Kidney (tissue), 13 donors: ENCODE measurements at regions not wholly inside any gene's neighbourhood (a gene's known extent, or its start where the extent isn't known, plus 50 kb on each side); places are given as distances from the start of the nearest gene placed in this dataset.

Experiments
- DNase-seq, 5 donors: peaks; one replicate each; pipeline ENCODE4 v3.0.0-alpha.2; 2013 to 2020
- FAIRE-seq: peaks from 2 replicates; lab custom pipeline; 2012; peaks lifted over from hg19 to GRCh38; lab: Jason Lieb, UNC
- H3K27ac ChIP-seq, 2 donors: one replicate each; pipeline ENCODE4 v1.7.0; 2013; ENCODE audit warnings: low read depth in 2 of 2, low read length in 2 of 2, inconsistent platforms in 1 of 2
- H3K27me3 ChIP-seq: one replicate; pipeline ENCODE4 v1.7.1; 2013; ENCODE audit warnings: low read length, inconsistent platforms; ENCODE audit not compliant: control insufficient read depth, insufficient read depth
- H3K36me3 ChIP-seq, 3 donors: one replicate each; pipeline versions ENCODE4 v1.7.0 to v1.7.1; 2013; ENCODE audit warnings: low read length in 3 of 3, control low read depth in 1 of 3, inconsistent platforms in 1 of 3; ENCODE audit not compliant: insufficient read depth in 3 of 3, control insufficient read depth in 2 of 3
- H3K4me1 ChIP-seq, 3 donors: one replicate each; pipeline versions ENCODE4 v1.7.0 to v1.7.1; 2013; ENCODE audit warnings: low read length in 3 of 3, inconsistent platforms in 1 of 3, low read depth in 1 of 3; ENCODE audit not compliant: control insufficient read depth in 2 of 3, insufficient read depth in 2 of 3
- H3K4me3 ChIP-seq, 3 donors: one replicate each; pipeline versions ENCODE4 v1.7.0 to v1.8.1; 2013; ENCODE audit warnings: low read length in 3 of 3, control low read depth in 1 of 3, inconsistent platforms in 1 of 3
- H3K9ac ChIP-seq, 3 donors: one replicate each; pipeline versions ENCODE4 v1.7.0 to v1.7.1; 2013; ENCODE audit warnings: low read length in 3 of 3, control low read depth in 1 of 3, inconsistent platforms in 1 of 3
- H3K9me3 ChIP-seq, 3 donors: one replicate each; pipeline versions ENCODE4 v1.7.0 to v1.7.1; 2013; ENCODE audit warnings: low read length in 3 of 3, control low read depth in 1 of 3, inconsistent platforms in 1 of 3; ENCODE audit not compliant: control insufficient read depth in 2 of 3, insufficient read depth in 1 of 3
- intact Hi-C: fragments of 100-400 bp; cut with DNase I; formaldehyde crosslinking; loops from one replicate; pipeline ENCODE4 v1.11.1; 2022
- TF ChIP-seq, protein P1 (sequence below): IDR thresholded peaks from 3 replicates; pipeline ENCODE4 v1.5.1; 2012; ENCODE audit warnings: mild to moderate bottlenecking, moderate library complexity, borderline replicate concordance; ENCODE audit not compliant: insufficient read depth; ENCODE audit errors: extremely low read depth
- donor health status: control.
- donor health status: control.
- donor health status: control.
- donor health status: control.
- donor health status: control.
- donor health status: DM: yes; HTN: yes; CAD: no.
- donor health status: Normal renal cell carcinoma (clear cell type).

DNA sequence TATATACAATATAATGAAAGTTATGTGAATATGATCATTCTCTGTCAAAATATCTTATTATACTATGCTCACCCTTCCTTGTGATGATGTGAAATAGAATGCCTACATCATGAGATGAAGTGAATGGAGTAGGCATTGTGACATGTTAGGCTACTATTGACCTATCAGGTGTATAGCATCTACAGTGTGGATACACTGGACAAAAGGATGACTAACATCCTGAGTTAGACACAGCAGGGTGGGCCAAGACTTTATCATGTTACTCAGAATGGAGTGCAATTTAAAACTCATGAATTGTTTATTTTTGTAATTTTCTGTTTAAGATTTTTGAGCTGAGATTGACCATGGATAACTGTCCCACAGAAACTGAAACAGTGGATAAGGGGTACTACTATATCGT lies 53.4 kb upstream of the NAV3 start:
- FAIRE-seq (no peak), DNase-seq (no peak)
- Histone ChIP-seq H3K9me3 (no peaks in the 10 kb centered on the region), H3K27ac (no peak overlapping the region), H3K27me3 (no peaks in the 10 kb centered on the region), H3K4me3 (no peak overlapping the region), H3K9ac (no peak overlapping the region), H3K36me3 (no peaks in the 10 kb centered on the region), H3K4me1 (no peaks in the 10 kb centered on the region)
- intact Hi-C loops, result no loop called here
- TF ChIP-seq, protein P1, sequence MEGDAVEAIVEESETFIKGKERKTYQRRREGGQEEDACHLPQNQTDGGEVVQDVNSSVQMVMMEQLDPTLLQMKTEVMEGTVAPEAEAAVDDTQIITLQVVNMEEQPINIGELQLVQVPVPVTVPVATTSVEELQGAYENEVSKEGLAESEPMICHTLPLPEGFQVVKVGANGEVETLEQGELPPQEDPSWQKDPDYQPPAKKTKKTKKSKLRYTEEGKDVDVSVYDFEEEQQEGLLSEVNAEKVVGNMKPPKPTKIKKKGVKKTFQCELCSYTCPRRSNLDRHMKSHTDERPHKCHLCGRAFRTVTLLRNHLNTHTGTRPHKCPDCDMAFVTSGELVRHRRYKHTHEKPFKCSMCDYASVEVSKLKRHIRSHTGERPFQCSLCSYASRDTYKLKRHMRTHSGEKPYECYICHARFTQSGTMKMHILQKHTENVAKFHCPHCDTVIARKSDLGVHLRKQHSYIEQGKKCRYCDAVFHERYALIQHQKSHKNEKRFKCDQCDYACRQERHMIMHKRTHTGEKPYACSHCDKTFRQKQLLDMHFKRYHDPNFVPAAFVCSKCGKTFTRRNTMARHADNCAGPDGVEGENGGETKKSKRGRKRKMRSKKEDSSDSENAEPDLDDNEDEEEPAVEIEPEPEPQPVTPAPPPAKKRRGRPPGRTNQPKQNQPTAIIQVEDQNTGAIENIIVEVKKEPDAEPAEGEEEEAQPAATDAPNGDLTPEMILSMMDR, result no peak

DNA sequence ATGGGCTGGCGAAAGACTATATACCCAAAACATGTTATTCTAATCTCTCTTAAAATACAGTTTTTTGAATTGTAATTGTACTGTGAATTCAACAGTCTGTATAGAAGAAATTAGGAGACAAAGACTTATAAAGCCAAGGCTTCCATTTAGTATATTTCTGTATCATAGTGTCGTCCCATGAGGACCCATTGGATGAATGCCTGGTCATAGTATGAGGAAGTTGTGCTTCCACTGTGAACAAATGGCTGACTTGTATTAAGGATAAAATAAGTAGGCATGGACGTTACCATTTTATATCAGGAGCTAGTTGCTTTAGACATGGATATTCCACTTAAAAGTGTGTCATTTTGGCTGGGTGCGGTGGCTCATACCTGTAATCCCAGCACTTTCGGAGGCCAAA lies 55.9 kb upstream of the NAV3 start:
- TF ChIP-seq, protein P1, result no peak
- Histone ChIP-seq H3K9me3 (no peaks in the 10 kb centered on the region), H3K4me1 (no peaks in the 10 kb centered on the region), H3K4me3 (no peak overlapping the region), H3K9ac (no peak overlapping the region), H3K27me3 (no peaks in the 10 kb centered on the region), H3K27ac (no peak overlapping the region), H3K36me3 (no peaks in the 10 kb centered on the region)
- intact Hi-C loops, result no loop called here
- FAIRE-seq (no peak), DNase-seq (no peak)

- H3K27me3 ChIP-seq, result no peaks in the 10 kb centered on the region
- H3K4me1 ChIP-seq, result no peaks in the 10 kb centered on the region
- no peak overlapping the region for H3K27ac ChIP-seq
- TF ChIP-seq, protein P1, result no peak
- DNase-seq (no peak), FAIRE-seq (no peak)
- H3K9me3 ChIP-seq, result no peaks in the 10 kb centered on the region
- intact Hi-C loops, result no loop called here
- H3K36me3 ChIP-seq, result no peaks in the 10 kb centered on the region
- no peak overlapping the region for H3K4me3 ChIP-seq
- H3K9ac ChIP-seq, result no peak overlapping the region
Observed at GRCh38 chr12:77772676-77773298, 57.9 kb upstream of the NAV3 start.

DNA sequence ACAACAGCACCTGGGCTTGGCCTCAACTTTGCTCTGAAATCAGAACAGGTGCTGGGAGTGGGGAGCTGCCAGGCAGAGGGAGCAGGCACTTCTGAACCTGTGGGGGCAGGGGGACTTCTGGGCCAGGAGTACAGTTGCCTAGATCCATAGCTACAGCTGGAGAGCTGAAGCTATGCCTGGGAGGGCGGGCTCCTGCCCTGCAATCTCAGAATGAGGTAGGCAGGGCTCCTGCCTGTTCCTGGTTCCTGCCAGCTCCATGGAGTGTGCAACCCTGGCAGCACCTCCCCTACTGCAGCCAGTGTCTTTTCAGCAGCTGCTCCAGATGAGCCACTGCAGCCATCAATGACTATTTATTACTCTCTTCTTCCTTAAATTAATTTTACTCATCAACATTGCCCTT lies 62.1 kb upstream of the NAV3 start:
- Histone ChIP-seq H3K36me3 (no peaks in the 10 kb centered on the region), H3K9me3 (no peaks in the 10 kb centered on the region), H3K27ac (no peak overlapping the region), H3K4me3 (no peak overlapping the region), H3K4me1 (no peaks in the 10 kb centered on the region), H3K9ac (no peak overlapping the region), H3K27me3 (no peaks in the 10 kb centered on the region)
- TF ChIP-seq, protein P1, result no peak
- intact Hi-C loops, result no loop called here
- DNase-seq (no peak), FAIRE-seq (no peak)
